B cell (primary cell): ENCODE measurements at regions not wholly inside any gene's neighbourhood (a gene's known extent, or its start where the extent isn't known, plus 50 kb on each side); places are given as distances from the start of the nearest gene placed in this dataset.

Experiments
- EZH2 ChIP-seq: IDR thresholded peaks from 2 replicates; pipeline ENCODE4 v1.6.1; 2012; ENCODE audit warnings: borderline replicate concordance, low read depth, mild to moderate bottlenecking, moderate library complexity, low read length; ENCODE audit not compliant: insufficient read depth, poor library complexity, severe bottlenecking
- TF ChIP-seq, protein P1 (sequence below): fragments of 200-600 bp; IDR thresholded peaks from one replicate; pipeline ENCODE4 v1.8.0; 2022; ENCODE audit warnings: antibody characterized with exemption, mild to moderate bottlenecking

- TF ChIP-seq, protein P1, sequence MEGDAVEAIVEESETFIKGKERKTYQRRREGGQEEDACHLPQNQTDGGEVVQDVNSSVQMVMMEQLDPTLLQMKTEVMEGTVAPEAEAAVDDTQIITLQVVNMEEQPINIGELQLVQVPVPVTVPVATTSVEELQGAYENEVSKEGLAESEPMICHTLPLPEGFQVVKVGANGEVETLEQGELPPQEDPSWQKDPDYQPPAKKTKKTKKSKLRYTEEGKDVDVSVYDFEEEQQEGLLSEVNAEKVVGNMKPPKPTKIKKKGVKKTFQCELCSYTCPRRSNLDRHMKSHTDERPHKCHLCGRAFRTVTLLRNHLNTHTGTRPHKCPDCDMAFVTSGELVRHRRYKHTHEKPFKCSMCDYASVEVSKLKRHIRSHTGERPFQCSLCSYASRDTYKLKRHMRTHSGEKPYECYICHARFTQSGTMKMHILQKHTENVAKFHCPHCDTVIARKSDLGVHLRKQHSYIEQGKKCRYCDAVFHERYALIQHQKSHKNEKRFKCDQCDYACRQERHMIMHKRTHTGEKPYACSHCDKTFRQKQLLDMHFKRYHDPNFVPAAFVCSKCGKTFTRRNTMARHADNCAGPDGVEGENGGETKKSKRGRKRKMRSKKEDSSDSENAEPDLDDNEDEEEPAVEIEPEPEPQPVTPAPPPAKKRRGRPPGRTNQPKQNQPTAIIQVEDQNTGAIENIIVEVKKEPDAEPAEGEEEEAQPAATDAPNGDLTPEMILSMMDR: no peak
- TF ChIP-seq EZH2: no peak
Measured at GRCh38 chr10:130372866-130373265, 236.7 kb downstream of the GLRX3 start.
